ENCODE measurements at regions not wholly inside any gene's neighbourhood (a gene's known extent, or its start where the extent isn't known, plus 50 kb on each side); places are given as distances from the start of the nearest gene placed in this dataset.

- TF ChIP-seq, protein P1, sequence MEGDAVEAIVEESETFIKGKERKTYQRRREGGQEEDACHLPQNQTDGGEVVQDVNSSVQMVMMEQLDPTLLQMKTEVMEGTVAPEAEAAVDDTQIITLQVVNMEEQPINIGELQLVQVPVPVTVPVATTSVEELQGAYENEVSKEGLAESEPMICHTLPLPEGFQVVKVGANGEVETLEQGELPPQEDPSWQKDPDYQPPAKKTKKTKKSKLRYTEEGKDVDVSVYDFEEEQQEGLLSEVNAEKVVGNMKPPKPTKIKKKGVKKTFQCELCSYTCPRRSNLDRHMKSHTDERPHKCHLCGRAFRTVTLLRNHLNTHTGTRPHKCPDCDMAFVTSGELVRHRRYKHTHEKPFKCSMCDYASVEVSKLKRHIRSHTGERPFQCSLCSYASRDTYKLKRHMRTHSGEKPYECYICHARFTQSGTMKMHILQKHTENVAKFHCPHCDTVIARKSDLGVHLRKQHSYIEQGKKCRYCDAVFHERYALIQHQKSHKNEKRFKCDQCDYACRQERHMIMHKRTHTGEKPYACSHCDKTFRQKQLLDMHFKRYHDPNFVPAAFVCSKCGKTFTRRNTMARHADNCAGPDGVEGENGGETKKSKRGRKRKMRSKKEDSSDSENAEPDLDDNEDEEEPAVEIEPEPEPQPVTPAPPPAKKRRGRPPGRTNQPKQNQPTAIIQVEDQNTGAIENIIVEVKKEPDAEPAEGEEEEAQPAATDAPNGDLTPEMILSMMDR (IDR thresholded peaks at IDR 0.05; ENCODE audit: insufficient read depth, low read depth, low read length) = no peak
- TF ChIP-seq EZH2 (IDR thresholded peaks at IDR 0.05; ENCODE audit: insufficient read depth, low read length) = no peak
These were observed 299.0 kb upstream of the MAGEC2 start for GRCh38 chrX:142503967-142504643.

Data from astrocyte (in vitro differentiated cells and primary cell).